ENCODE measurements at regions not wholly inside any gene's neighbourhood (a gene's known extent, or its start where the extent isn't known, plus 50 kb on each side); places are given as distances from the start of the nearest gene placed in this dataset.
"Not testable (repeated sequence)": the region's sequence is repeated elsewhere in the genome, so short reads cannot be mapped to it uniquely, and the experiment has no call there.

DNA sequence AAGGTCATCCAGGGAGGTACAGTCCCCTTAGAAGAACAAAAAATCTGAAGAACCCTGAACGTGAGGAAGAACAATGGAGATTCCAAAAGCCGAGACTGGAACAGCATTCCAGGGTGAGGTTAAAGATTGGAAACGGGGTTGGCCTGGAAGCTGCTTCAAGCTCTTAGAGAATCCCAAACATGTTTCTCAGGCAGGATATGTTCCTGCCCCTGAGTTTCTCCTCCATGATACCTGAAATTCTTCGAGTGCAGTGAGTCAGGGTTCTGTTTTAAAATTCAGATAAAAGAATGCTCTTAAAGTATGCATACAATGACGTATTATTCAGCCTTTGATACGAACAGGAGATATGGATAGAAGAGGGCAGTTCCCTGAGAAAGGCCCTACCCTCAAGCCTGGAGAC is 293.1 kb downstream of the HS3ST3B1 start:
- no peak for DNase-seq

- DNase-seq = no peak
Observed at GRCh38 chr17:14590459-14591250, 289.8 kb downstream of the HS3ST3B1 start.

DNA sequence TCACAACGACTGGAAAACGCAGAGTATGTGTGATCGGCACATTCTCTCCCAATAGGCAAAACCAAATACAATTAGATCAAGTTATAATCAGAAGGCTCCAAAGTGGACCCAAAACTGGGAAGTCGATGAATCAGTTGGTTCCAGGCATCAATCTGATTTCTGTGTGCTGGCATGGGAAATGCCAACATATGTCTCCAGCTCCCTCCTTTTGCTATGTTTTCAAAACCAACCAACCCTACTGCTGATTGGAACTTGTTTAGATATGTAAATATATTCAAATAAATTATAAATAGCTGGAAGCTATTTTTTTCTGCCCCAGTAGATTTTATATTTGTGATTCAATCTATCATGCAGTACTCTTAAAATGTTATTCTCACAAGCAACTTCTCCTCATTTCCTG is 284.2 kb downstream of the HS3ST3B1 start:
- DNase-seq = no peak

DNA sequence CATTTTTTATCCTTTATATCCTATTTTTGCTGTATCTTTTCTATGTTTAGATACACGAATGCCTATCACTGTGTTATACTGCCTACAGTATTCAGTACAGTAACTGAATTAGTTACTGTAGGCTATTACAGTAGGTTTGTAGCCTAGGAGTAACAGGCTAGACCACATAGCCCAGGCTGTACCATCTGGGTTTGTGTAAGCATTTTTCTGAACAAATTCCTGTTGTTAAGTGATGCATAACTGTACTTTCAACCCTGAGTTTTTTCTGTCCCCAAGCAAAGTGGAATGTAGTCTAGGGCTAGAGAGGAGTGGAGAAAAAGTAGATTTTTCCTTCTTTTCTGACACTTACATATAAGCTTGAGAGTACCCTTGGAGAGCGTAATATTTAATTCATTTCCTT is 282.1 kb downstream of the HS3ST3B1 start:
- DNase-seq = no peak

GRCh38 chr17:14581186-14581830 is 280.4 kb downstream of the HS3ST3B1 start:
- no peak for DNase-seq

DNA sequence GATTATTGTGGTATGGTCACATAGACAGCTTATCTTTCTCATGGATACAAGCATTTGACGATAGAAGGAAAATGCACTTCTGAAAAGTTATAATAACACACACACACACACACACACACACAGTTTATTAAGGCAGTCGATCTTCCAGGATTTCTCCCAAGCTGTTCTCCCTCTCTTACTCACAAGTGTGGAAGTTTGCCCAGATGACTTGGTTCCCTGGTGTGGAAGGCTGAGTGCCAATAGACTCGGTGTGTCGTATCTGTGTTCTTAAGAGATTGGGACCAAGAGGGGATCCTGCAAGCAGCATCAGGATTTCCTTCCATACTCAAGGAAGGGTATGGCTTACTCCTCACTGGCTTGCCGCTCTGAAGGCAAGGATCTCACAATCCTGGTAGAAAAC is 279.6 kb downstream of the HS3ST3B1 start:
- no peak for DNase-seq

- no peak for DNase-seq
Observed at GRCh38 chr17:14579716-14580115, 278.8 kb downstream of the HS3ST3B1 start.

DNA sequence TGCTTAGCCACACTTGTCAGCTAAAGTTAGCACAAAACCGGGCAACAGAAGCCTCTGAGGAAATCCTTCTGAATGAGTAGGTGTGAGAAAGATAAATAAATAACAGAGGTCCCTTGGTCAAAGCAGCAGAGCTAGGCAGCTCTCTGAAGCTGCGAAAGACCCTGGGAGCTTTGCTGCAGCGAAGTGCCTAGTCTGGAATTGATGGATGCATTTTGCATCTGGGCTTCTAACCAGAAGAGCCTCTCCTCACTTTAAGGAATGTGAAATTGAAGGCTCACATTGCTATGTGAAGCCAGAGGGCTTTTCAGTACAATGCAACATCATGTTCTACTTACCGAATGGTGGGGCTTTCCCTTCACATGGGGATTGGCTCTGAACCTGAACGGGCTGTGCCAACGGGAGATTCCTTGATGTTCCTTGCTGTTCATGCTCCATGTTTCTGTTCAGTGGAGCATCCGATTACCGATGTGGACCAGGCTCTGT is 274.6 kb downstream of the HS3ST3B1 start:
- no peak for DNase-seq

DNA sequence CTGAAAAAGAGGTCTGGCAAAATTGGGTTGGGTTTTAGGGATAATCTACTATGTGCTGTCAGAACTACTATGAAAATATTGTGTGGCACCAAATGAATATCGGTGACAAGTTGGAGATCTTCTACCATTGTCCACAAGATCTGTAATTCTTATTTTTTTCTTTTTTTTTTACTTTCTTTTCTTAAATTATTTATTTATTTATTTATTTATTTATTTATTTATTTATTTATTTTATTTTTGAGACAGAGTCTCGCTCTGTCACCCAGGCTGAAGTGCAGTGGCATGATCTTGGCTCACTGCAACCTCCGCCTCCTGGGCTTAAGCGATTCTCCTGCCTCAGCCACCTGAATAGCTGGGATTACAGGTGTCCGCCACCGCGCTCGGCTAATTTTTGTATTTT is 259.4 kb downstream of the HS3ST3B1 start:
- not testable (repeated sequence) for DNase-seq

DNA sequence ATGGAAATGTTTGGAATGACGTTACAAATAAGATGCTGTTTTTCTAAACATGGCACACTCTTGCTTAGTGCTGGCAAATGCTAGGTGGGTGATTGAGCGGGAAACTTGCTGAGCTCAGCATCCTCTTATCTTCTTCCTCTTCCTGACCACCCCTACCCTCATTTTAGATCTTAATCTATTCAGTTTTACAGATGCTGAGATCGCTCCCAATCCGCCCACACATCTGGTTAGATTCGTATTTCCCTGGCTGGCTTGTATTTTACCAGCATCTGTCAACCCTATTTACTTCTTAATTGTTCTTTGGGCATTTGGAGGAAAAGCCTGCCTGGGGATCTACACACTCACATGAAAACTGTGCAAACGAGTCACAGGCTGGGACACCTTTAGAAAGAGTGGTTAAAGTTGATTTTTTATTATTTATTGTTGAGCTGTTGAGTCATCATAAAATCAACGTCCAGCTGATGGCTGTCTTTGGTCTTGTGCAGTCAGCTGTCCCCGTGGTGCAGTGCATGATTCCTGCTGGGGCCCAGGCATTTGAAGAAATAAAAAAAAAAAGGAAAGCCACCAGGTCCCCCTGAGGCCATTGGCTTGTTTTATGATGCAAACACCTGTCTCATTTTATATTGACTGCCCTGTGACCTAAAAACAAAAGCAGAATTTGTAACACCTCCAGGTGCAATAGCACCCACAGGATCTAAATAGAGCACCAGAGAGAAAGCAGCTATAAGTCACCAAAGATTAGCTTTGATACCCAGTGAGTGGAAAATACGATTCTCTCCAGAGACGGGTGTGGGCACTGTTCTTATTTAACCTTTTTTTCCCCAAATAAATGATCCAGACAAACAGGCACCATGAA is 258.6 kb downstream of the HS3ST3B1 start:
- no peak for DNase-seq

DNA sequence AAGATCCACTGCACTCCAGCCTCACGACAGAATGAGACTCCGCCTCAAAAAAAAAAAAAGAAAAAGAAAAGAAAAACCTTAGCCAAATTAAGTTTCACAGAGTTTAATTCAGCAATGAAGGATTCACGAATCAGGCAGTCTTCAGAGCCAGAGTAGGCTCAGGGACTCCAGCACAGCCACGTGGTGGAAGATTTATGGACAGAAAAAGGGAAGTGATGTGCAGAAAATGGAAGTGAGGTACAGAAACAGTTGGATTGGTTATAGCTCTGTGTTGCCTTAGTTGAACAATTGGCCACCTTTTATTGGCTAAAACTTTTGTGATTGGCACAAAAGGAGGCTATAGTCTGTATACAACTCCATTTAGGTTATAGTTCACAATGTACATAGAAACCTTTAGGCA is 256.6 kb downstream of the HS3ST3B1 start:
- no peak for DNase-seq

GRCh38 chr17:14553847-14554246 is 253.0 kb downstream of the HS3ST3B1 start:
- DNase-seq = no peak

- DNase-seq = no peak
Observed at GRCh38 chr17:14552306-14552705, 251.4 kb downstream of the HS3ST3B1 start.

GRCh38 chr17:14547556-14547955 is 246.7 kb downstream of the HS3ST3B1 start:
- no peak for DNase-seq

DNA sequence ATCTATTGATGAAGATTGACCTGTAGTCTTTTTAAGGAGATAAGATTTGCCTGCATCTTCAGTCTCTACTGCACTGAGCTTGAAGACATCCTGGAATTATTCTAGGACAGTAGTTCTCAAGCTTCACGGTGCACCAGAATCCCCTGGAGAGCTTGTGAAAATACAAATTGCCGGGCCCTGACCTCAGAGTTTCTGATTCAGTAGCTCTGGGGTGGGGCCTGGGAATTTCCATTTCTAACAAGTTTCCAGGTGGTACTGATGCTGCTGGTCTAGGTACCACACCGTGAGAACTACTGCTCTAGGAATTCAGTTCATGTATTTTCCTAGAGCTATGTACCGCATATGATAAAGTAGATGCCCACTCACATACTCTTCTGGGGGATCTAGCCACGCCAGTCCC is 246.1 kb downstream of the HS3ST3B1 start:
- no peak for DNase-seq

- no peak for DNase-seq
Observed at GRCh38 chr17:14545156-14545906, 244.4 kb downstream of the HS3ST3B1 start.

GRCh38 chr17:14541714-14542113 is 240.8 kb downstream of the HS3ST3B1 start:
- DNase-seq = no peak

- no peak for DNase-seq
Observed at GRCh38 chr17:14539801-14540200, 238.9 kb downstream of the HS3ST3B1 start.

DNA sequence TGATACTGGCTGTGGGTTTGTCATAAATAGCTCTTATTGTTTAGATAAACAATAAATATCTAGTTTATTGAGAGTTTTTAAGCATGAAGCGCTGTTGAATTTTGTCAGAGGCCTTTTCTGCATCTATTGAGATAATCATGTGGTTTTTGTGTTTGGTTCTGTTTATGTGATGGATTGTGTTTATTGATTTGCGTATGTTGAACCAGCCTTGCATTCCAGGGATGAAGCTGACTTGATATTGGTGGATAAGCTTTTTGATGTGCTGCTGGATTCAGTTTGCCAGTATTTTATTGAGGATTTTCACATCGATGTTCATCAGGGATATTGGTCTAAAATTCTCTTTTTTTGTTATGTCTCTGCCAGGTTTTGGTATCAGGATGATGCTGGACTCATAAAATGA is 231.4 kb downstream of the HS3ST3B1 start:
- DNase-seq = not testable (repeated sequence)

DNA sequence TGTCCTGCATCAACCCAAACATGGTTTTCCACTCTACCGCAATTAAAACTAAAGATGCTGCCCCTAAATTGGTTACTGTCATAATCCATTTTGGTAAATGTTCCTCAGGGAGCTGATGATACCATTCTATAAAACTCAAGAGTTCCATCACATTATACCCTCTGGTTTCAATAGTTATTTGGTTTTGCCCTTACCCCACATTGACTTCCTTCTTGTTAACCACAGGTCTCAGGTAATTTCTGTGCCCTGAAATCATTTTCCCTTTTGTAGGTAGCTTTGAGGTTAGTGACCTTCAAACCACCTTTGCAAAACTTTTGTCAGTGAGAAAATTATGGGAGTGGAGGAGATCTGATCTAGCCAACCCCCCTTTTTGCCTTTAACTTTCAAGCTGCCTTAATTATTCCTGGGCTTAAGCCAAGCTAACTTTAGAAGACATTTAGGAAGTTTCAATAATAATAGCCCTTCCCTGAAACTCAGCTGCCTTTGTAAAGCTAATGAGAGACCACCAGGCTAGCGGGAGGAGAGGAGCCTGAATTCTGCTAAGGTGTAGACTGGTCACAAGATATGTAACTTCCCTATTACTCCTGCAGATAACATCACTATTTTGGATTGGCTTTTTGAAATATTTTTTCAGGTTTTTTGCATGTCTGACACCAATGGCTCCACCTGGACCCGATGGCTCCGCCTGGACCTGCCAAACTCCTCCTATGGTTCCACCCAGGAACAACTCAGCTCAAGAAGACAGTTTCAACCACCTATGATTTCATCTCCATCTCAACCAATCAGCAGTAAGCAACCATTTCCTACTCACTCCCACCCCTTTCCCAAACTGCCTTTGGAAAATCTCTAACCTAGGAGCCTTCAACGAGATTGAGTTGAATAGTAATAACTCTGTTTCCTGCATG is 224.9 kb downstream of the HS3ST3B1 start:
- no peak for DNase-seq

DNA sequence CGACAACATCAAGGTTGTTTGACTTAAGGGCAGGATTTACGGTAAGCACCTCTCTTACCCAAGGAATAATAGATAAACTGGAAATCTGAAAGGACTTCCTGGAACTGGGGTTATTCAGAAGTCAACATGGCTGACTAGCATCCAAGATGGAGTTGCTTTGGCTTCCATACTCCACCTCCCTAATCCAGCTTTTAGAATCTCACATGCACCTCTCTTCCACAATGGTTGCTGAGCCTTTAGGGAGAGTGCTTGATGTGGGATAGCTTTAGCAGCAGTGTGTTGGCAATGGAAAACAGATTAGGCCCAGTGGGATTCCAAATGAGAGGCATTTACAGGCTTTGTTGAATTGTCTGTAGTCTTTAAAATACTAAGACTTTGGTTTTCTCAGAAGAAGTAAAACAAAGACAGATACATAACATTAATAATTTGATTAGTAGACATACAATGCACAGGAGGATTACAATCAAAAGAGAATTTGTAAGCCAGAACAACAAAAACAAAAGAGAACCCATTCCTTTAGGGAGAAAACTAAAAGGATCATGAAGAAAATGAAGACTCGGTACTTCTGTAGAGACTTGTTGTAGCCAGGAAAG is 222.0 kb downstream of the HS3ST3B1 start:
- DNase-seq = no peak

Measured in NK-92 treated with Interleukin-12 subunit alpha and Interleukin-12 subunit beta, amount 100 ng/mL, for 24 hours (cell line).